ENCODE measurements at regions not wholly inside any gene's neighbourhood (a gene's known extent, or its start where the extent isn't known, plus 50 kb on each side); places are given as distances from the start of the nearest gene placed in this dataset.

DNA sequence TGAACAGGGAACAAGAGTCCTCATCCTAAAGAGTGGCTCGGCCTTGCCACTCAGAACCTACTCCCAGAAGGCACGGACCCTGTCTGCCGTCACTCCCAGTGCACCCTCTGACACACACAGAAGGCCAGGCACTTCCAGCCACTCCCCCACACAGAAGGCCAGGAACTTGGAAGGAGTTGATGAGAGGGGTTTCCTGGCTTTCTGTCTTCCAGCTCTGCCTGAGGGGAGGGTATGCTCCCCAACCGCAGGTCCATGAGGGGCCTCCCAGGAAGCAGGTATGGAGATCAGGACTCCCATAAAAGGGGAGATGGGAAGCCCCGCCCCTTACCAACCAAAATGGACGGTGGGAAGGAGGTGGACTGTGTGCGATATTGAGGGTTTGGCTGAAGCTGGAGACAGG lies 247.6 kb upstream of the IRX4 start:
- no peak for DNase-seq (ENCODE audit: low read depth in 2 of 2)

DNA sequence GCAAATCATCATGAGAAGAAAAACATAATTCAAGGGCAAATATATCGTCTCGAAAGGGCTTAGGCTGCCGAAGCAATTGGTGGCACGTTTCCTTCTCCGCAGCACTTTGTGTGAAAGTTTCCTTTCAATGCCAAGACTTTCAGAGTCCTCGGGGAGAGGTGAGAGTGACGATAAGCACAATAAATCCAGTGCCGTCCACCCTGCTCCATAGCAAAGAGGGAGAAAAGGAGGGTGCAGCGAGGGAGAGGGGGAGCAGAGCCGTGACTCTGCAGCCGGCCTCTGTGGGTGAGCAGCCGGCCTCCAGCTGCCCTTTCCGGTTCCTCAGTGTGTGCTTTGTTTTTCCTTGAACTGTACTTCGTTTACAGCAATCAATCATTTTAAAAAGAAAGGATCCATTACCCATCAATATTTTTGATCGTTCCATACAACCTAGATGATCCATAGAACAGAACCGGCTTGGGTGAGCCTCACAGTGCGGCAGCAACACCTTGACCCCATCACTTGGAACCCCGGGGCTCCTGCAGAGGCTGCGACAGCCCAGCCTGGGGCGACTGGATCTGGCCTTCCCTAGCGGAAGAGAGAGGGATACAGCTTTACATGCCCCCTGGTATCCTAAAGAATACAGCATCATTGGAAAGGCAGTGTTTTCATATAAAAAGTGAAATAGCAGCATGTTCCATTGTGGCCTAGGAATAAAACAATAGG lies 247.0 kb upstream of the IRX4 start:
- no peak for DNase-seq (ENCODE audit: low read depth in 2 of 2)

DNA sequence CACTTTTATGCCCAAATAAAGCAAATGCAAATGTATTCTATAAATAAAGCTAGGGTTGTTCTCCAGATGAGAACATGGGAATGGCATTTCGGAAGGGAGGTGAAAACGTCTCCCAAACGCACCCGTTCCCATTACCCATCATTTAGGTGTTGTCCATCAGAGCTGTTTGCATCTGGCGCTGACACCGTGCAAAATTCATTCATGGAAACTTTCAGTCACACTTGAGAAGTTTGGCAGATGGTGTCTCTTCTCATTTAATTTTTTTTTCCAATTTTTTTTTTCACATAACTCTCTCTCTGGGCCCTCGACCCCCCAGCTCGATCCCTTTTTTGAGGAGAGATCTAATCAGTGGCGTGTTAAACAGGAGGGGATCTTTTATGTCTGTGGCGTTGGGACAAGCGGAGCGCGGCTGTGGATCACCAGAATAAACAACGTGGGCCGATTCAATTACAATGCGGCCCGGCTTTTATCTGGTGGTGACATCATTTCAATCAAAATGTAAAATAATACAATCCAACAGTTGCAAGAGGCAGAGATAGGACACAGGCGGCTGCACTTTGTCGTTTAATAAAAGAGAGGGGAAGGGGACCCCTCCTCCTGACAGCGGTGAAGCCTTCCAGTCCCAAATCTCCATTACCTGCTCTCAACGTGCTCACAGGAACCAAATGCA lies 246.1 kb upstream of the IRX4 start:
- no peak for DNase-seq (ENCODE audit: low read depth in 2 of 2)

DNA sequence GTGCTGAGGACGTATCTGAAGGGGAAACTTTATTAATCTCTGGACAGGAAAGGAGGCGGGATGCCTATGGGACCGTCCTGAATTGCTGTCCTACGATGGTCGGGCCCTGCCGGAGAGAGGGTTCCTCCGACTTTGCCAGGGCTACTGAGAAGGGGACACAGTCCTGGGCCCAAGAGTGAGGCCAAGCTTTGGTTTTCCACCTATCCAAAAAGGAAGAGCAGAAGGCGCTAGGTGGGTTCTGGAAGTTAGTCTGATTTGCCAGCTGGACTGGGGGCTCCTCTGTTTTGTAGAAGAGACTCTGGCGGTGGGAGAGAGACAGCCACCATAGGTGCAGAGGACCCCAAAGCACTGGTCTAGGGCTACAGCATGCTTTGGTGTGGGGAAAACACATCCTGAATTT lies 243.8 kb upstream of the IRX4 start:
- DNase-seq (ENCODE audit: low read depth in 2 of 2): no peak

DNA sequence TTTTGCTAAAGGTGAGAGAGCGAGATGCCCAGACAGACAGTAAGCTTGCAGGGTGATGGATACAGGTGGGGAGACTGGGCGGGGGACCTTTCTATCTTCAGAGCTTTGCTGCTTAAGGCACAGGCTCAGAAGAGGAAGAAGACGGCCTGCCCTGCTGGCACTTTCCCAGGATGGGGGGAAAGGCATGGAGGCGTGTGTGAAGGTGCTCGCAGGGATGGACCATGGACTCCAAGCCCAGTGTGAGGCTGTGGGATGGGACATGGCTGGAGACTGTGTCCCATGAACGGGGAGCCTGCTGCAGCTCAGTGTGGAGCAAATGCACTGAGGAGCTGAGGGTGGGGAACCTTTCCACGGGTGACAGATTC lies 243.2 kb upstream of the IRX4 start:
- DNase-seq (ENCODE audit: low read depth in 2 of 2): no peak

DNA sequence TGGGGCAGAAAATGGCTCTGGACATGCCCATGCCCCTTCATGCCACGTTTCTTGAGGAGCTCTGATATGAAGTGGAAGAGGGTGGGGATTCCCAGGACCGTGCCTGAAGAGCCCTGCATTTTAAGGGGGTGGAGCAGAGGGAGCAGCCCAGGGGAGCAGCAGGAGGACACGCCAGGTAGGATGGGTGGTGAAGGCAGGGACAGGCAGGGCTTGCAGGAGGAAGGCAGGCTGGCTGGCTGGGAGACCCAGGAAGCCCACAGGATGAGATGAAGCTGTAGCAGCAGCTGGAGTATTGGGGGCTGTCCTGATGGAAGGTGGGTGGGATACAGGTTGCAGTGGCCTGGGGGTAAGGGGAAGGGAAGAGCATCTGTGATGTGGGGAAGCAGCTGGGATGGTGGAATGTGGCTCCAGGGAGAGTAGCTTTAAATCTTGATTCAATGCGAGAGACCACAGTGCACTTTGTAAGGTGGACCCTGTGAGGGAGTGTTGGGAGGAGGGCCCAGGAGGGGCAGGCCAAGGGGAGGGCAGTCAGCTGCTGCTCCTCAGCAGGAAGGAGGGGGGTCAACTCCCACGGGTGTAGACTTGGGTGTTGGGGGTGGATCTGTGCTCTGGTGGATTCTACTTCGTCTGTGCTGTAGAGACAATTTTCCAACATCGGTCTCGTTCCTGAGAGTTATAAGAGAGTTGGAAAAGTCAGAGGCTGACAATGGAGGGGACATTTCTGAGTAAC lies 242.6 kb upstream of the IRX4 start:
- DNase-seq (ENCODE audit: low read depth in 2 of 2): no peak

DNA sequence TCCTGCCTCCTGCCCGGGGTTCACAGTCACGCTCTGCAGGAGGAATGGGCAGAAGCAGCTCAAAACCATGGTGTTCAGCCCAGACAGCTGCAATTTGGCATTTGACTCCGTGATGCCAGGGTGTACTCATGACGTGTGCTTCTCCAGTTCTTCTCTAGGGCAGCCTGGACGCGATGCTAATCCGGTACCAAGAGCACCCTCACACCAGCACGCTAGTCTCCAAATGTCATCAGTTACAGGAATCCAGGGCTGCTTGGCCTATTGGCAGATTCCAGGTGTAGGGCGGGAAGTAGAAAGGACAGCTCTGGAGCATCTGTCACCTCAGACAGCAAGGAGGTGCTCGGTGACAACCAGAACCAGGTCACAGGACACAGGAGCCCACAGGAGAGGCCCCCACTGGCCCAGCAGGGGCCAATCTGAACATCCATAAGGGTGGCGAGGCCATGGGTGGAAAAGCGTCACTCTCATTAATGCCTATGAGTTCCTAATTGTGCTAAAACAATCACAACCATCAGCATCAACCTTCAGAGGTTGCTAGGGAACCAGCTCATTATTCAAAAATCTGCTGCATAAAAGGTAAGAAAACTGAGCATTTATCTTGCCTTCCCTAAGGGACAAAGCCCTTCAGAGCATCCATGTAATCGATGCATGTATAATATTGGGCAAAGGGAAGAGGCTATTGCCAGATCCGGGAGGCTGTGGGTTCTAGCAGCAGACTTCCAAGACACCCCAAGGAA lies 241.9 kb upstream of the IRX4 start:
- no peak for DNase-seq (ENCODE audit: low read depth in 2 of 2)

DNA sequence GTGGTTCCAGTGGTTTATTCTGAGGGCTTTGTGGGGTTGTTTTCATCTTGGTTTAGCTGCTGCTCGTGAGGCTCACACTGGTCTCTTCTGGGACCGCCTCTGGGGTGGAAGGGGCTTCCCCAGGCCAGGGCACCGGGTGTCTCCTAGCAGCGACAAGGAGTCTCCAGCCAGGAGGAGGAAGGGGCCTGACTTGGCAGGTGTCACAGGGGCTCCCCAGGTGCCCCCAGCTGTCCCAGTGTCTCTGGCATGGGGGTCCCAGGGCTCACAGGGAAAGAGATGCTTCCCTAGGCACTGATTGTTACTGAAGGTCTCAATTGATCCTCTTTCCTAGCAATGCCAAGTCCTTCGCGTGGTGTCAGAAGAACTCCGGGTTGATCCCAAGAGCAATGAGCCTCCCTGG lies 241.1 kb upstream of the IRX4 start:
- DNase-seq (ENCODE audit: low read depth in 2 of 2): no peak

DNA sequence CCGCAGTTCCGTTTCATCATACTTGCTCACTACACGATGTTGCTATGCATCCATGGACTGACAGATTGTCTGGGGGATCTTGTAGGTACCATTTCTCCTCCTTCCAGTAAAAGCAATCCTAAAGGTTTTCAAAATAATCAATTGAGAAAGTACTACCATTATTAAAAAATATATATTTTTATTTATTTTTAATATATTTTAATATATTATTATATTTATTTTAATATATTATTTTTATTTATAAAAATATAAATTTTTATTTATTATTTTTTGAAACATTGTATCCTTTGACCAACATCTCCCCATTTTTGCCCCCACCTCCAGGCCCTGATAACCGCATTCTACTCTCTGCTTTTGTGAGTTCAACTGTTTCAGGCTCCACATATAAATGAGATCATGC lies 237.6 kb upstream of the IRX4 start:
- no peak for DNase-seq (ENCODE audit: low read depth in 2 of 2)

DNA sequence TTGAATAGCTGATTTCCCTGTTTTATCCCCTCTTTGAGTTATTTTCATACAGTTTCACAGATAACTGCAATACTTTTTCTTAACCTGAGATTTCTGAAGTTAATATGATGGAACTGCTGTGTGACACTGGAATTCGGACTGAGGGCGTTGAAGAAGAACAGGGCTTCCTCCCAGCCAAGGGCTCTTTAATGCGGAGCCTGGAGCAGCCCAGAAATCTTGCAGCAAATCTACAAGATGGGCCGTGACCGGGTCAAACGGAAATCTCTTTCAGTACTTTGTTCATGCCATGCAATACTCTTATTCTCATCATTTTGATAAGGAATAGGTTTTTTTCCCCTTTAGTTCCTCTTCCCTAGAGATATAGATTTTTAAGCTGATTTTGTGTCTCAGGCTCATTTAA lies 236.8 kb upstream of the IRX4 start:
- no peak for DNase-seq (ENCODE audit: low read depth in 2 of 2)

DNA sequence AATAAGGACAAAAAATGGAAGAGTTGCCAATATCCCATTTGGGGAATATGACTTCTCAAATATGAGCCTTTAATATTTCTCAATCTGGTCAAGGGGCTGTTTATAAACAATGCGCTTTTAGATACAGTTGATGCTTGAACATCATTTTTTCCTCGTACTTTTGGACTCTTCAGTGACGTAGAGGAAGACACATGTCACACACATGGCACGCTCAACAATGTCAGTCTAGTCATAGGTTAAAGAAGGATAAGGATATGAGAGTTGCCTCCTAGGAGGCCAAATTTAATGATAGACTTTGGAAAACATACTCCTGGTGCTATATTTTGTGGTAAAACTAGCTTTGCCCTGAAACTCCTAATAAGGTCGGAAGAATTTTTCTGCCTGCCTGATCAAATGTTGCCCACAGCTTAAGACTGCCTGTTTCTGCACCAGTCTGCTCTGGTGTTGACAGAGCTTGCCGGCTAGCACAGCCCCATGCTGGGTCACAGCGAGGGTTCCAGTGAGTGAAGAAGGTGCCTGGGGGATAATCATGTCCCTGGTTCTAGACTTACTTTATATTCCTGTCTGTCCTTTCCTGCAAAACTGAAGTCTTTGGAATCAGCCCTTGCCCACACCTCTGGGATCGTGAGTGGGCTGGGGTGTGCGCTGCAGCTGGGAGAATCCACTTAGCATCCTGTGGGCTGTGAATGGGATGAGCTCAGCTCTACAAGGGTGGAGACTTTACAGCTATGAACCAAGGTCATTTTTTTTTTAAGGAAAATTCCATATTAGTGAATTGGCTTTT lies 230.8 kb upstream of the IRX4 start:
- DNase-seq (ENCODE audit: low read depth in 2 of 2): no peak

DNA sequence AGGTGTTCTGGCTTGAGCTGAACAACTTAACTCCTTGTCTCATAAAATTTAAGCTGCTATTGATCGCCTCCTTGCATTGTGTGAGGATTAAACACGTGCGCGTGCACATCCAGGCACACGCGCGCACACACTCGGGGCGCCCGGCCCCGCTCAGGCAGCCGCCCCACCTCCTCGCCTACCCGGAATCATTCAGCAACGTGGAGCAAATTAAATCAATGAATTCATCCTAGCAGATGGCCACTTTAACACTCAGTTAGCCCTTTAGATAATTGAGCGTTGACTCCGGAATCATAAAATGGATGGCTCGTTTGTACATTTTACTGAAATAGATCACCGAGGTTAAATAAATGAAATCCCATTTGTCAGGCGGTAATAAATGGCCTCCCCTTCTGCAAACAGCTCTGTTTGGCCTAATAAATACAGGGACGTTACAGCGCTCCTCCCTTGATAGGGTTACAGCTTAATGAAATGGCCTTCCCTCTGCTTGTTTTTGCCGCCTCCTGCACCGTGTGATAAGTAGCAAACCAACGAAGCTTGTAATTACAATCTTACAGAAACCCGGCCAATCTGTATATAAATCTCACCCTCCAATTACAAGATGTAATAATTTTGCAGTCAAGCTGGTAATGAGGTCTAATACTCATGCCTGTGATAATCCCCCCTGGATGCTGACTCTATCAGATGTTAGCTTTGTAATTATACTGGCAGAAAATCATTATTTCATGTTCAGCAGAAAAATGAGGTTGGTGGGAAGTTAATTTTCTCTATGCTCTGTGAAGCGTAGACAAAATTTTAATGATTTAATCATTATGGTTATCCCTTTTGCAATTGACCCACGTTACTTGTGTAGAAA lies 229.7 kb upstream of the IRX4 start:
- DNase-seq (ENCODE audit: low read depth in 2 of 2): no peak

DNA sequence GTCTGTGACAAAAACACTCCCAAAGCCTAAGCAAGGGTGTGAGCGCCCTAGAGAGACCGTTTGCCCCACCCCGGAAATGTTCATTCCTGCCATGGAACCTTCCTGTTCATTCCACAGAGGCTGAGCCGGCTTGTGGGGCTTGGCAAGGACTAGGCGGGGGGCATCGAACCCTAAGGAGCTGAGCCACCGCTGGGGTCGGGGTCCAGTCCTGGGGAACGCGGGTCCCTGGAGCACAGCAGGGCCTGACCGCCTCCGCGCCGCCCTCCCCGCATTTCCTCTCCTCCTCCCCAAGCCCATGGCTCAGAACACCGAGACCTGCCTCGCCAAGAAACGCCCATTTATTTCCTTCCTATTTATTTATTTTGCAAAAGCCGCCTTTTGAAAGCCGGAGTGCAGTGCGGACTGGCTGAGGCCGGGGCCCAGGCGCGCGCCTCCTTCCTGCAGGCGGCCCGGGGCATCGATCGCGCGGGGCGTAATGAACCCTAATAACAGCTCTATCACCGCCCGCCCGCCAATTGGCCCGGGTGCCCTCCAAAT lies 228.9 kb upstream of the IRX4 start:
- no peak for DNase-seq (ENCODE audit: low read depth in 2 of 2)

DNA sequence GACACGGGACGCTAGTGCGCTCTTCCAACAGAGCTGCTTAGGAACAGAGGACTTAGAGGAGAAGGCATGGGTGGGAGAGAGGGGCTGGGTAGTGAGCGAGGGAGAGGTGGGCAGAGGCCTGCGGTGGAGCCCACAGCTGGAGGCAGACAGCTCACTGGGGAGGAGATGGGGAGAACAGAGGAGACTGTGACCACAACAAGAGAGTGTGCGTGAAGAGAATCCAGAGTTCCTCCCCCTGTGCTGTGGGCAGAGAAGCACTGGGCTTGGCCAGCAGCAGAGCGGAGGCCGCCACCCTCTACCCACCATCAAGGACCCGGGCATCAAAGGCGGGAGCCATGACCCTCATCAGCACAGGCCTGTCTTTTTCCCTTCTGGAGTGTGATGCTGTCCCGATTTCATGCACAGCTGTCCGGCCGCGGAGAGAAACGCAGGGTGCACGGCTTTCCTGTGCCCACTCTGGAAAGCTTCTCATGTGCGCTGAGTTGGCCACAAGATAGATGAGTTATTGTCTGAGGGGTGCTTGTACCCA lies 228.3 kb upstream of the IRX4 start:
- DNase-seq (ENCODE audit: low read depth in 2 of 2): no peak

DNA sequence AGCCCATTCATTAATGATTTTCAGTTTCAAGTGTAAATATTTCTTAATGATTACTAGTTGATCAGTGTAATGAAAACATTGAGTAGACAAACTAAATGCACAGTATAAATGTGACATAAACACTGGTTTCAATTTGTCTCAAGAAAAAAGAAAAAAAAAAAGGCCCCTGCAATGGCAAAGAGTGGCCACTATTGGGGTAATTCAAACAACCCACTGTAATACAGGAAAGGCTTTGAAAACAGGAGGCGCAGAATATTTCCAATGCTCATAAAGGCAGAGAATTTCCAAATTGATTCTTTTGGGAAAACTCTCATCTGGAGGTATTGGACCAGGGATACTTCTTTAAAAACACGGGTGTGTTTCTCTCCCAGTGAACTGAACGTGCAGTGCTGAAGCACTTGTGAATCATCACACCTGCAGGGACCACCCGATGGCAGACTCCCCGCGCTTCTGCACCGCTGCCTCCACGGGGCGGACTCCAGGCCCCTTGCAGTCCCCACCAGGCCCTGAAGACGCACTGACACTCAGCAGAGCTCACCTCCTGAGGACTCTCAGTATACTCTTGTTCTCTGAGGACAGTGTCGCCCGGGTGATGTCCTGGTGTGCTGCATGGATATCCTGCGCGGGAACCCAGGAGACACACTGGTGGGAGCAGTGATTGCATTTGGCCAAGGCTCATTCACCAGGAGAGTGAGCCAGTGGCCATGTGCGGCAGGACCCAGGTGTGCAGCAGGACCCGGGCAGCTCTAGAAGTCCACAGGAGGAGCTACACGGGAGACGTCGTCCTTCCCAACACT lies 227.6 kb upstream of the IRX4 start:
- DNase-seq (ENCODE audit: low read depth in 2 of 2): no peak

DNA sequence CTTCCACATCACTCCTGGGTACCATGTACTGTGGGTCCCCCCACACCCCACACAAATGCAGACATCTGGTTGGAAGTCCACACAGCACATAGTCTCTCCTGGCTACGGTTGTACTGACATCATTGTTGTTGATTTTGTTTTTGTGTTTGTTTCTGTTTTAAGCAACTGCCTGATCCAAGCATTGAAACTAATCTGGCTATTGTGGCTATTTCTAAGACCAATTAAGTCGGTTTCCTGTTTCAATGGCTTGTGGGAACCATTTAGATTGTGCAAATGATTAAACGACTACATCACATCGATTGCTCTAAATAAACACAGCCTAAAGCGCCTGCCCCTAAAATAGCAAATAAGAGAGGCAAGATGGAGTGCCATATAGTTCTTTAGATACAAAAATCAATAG lies 226.8 kb upstream of the IRX4 start:
- no peak for DNase-seq (ENCODE audit: low read depth in 2 of 2)

DNA sequence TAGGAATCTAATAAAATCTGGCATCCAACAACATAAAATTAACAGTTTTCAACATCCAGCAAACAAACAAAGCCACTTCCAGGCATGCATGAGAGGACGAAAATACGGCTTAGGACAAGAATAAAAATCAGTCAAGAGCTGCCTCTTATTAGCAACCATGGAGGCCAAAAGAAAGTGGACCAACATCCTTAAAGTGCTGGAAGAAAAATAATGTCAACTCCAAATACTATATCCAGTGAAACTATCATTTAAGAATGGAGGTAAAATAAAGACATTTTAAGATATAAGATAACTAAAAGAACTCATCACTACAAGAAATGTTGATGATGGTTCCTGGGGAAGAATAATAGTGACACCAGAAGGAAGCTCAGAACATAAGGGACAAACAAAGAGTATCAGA lies 224.0 kb upstream of the IRX4 start:
- DNase-seq (ENCODE audit: low read depth in 2 of 2): no peak

DNA sequence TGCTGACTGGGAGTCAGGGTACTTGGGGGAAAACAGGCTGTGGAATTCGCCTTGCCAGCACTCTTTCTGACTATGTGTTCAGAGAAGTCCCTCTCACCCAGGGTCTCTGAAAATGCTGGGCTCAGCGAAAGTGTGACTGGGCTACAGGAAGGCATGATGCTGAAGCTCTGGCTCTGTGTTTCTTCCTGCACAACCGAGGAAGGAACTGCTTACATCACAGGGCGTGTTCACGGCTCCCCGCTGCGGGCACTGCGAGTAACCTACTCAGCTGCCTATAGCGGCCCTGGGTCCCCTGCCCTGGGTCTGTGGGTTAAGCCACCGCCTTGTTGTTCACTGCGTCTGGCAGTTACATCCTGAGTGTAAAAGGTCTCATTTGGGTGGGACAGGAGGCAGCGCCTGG lies 222.4 kb upstream of the IRX4 start:
- no peak for DNase-seq (ENCODE audit: low read depth in 2 of 2)

DNA sequence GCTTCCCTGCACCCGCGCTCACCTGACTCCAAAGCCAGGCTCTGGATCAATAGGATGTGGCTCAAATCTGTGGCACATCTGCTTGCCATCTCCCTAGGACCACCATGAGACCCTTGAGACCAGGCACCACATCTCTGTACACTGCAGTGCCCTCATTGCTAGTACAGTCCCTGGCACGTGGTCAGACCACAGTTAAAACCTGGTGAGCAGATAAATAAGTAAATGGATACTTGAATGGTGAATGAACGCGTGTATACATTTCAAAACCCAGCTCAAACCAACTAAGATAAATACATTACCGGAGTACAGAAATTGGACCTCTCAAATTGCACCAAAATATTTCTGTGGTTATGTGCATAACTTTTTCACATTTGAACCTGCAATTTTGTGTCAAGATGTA lies 221.2 kb upstream of the IRX4 start:
- no peak for DNase-seq (ENCODE audit: low read depth in 2 of 2)
